GF-D8 (cell line): ENCODE measurements at regions not wholly inside any gene's neighbourhood (a gene's known extent, or its start where the extent isn't known, plus 50 kb on each side); places are given as distances from the start of the nearest gene placed in this dataset.

Experiments
- DNase-seq: peaks from one replicate; lab custom pipeline; 2025; lab: John Stamatoyannopoulos, UW

GRCh38 chr4:180134091-180134866 lies 2108.9 kb upstream of the TENM3 start:
- DNase-seq: no peak

GRCh38 chr4:180141734-180142133 lies 2101.5 kb upstream of the TENM3 start:
- DNase-seq: no peak

DNA sequence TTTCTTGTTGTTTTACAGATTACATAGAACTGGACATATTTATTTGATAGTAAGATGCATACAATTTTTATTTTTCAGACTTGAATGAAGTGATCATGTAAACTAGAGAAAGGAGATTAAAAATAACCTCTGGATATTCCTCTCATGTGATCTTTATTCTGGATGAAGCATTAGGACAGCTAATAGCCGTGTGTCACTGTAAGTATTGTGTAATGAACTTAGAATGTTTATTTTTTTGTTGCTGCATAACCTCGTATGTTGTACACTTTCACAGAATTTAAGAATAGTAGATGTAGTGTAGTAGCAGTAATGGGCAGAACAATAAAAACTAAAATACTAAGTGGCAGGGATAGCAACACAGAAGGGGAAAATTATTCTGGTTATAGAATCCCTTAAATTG lies 2094.5 kb upstream of the TENM3 start:
- DNase-seq: no peak

DNA sequence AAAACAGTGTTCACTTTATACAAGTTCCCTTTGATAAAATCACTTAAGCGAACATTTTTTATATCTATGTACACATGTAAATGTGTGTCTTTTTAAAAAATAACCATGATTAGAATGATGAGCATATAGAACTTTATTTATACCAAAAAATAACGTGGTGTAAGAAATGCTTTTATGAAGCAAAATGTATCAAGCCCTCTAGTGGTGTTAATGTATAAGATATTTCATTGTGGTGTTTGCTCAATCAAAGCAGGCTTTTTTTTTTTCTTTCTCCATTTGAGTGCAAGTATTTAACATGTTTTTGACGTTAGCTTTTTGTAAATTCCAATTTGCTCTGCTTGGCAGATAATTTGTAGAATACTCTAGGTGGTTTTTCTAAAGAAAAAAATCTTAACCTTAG lies 2092.4 kb upstream of the TENM3 start:
- DNase-seq: no peak

GRCh38 chr4:180152831-180153230 lies 2090.4 kb upstream of the TENM3 start:
- DNase-seq: no peak

DNA sequence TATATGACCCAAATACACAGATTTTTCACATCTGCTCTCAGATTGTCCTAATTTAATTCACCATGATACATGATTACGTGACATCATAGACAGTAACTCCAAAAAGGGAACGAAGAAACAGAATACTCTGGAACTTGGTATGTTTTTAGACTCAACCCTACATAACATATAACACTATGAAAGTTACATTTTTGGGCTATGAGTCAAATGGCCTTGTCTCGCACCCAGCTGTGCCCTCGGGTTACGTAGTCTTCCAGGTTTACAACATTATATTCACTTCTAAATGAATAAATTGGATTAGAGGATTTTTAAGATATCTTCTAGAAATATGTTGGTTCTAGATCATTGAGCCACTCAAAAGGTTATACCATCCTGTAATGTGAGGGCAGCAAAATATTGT lies 2089.6 kb upstream of the TENM3 start:
- no peak for DNase-seq

DNA sequence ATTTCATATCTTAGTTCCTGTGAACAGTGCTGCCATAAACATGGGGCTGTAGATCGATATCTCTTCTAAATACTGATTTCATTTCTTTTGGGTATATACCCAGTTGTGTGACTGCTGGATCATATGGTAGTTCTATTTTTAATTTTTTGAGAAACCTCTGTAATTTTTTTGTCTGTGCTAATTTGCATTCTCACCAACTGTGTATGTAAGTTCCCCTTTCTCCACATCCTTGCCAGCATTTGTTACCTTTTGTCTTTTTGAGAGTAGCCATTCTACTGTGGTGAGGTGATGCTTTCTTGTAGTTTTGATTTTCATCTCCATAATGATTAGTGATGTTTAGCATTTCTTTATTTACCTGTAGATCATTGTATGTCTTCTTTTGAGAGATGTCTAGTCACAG lies 2086.5 kb upstream of the TENM3 start:
- DNase-seq: no peak

DNA sequence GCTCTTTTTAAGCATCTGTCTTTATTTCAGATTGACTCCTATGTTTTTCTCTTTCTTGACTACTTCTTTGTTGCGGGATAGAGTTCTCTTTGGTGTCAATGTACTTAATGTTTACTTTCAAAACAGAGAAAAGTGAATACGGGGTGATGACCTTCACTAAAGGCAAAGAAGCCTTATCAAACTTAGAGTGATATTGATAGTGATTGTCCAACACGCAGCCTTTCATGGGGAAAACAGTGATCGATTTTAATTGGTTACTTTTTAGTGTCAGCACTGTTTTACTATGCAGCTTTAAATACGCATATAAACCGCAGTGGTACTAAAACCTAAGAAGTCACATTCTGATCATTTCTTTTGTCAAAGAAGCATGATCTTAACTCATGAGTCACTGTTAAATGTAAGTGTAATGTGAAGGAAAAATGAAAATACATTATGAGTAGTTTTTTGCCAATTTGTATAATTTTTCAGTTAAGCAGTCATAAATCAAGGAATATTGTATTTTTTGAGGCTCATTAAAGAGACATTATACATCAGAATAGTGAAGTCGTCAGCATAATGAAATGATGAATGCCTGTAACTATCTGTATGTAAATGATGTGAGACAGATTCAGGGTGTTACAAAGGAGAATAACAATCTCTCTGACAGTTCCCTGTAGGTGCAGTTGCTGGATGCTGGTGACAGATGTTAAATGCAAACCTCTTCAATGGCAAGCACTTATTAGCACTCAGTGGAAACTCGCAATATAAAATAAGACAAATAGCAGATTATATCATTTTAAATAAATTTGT lies 2082.8 kb upstream of the TENM3 start:
- DNase-seq: no peak

DNA sequence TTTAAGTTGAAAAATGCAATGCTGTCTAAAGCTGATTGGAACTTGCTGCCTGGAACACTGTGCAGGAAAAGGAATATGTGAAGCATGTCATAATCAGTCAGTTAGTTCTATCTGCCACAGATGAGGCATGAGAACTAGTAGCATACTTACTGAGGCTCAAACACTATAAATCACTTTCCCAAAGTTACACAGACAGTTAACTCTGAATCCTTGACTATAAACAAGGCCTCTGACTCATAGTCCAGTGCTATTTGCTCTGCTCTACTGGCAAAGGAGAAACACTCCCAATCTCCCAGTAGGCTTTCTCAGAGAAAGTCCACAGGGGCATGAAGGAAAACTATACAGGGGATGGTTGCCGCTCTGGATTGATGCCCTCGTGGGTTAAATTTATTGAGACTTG lies 2078.4 kb upstream of the TENM3 start:
- DNase-seq: no peak

DNA sequence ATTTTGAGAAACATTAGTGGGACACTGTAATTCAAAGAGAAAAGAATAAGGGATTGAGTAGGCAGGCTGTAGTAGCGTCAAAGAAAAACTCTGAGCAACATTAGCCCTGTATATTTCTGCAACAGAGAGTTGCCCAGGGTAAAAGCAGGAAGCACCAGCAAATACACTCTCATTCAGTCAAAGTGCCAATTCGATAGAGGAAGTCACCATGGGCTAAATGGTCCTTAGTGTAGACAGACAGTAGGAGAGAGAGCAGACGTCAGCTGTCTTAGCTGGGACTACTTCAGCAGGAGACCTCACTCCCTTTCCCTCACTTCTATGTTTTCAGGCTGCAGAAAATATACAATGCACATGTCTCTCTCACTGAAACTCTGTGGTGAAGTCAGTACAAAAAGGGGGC lies 2073.8 kb upstream of the TENM3 start:
- no peak for DNase-seq

DNA sequence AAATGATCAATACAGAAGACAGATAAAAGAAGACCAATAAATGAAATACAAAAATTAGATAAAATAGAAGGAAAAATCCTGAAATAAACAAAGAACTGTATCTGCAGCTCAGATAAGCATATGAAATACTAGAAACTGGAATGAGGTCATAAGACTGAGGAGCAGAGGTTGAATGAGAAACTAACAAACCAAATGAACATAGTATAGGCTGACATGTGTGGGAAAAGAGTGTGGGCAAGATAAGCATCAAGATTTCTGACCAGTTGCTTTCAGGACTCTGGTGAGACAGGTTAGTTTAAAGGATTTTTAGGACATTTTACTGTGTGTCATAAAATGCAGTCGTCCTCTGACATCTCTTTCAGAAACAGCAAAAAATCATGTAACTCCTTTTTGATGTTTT lies 2073.2 kb upstream of the TENM3 start:
- DNase-seq: no peak

DNA sequence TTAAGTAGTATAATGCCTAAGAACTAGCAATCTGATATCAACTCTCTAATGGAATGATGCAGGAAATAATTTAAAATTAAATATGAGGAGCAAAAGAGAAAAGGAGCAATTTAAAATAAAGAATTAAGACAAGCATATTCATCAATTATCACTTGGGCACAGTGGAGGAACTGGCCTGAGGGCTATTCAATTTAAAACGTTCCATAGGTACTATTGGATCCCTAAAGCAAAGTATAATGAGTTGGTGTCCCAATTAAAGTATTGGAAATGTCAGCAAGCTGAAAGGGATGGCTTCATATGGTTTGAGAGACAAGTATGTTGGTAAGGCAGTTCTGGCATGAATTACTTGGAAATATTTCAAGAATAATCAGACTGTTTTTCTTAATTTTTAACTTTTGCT lies 2064.1 kb upstream of the TENM3 start:
- no peak for DNase-seq

GRCh38 chr4:180189666-180190065 lies 2053.5 kb upstream of the TENM3 start:
- DNase-seq: no peak

- no peak for DNase-seq
These were observed 2052.8 kb upstream of the TENM3 start for GRCh38 chr4:180190382-180190781.

DNA sequence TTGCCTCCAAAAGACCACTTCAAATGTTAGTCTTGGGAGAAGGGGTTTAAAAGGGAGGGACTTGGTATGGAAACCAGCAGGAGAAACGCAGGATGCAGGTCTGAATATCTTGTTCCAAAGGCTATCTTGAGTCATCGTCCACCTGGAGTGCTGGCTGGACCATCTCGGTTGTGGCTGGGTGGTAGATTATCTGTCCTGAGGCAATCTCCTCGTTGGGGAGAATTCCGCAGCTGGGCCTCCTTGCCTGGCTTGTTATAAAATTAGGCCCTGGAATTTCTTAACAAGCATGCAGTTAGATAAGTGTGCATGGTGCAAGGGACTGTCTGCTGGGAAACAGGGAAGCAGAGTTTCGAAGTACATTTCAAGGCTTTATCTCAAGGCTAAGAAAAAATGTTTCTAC lies 2045.7 kb upstream of the TENM3 start:
- DNase-seq: no peak

GRCh38 chr4:180203349-180203748 lies 2039.9 kb upstream of the TENM3 start:
- no peak for DNase-seq

- no peak for DNase-seq
These were observed 2037.9 kb upstream of the TENM3 start for GRCh38 chr4:180205276-180205675.

- no peak for DNase-seq
These were observed 2035.3 kb upstream of the TENM3 start for GRCh38 chr4:180207921-180208320.

- no peak for DNase-seq
These were observed 2026.1 kb upstream of the TENM3 start for GRCh38 chr4:180217070-180217469.

DNA sequence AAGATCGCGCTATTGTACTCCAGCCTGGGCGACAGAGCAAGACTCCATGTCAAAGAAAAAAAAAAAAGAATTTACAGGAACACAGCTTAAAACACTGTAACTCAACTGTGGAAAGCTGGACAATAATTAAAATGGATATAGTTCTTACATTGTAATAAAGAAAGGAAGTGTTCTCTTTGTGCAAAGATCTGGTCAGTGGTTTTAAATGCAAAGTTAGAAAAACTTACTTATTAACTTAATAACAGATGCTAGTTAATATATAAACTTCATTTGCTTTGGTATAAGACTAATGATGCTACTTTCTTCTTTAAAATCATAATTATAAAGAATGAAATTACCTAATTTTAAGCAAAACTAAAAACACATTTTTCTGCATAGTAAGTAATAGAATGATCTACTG lies 2024.1 kb upstream of the TENM3 start:
- no peak for DNase-seq

GRCh38 chr4:180225977-180226376 lies 2017.2 kb upstream of the TENM3 start:
- no peak for DNase-seq

DNA sequence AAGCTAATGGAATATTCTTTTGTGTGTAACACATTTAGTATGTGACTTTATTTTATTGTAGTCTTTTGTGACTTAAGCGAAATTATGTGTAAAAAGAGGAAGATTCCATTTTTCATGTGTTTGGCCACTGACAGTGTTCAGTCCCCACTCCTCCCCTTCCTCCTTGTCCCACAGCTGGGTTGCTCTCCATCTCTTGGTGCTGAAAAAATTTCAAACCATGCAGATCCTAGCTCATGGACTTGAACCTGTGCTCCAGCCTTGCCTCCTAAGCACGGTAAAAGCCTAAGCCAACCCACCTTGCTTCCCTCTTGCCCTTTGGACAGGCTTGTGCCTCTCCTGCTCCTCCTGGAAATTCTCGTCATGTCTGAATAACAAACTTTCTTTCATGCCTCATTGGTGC lies 2008.5 kb upstream of the TENM3 start:
- DNase-seq: no peak

- no peak for DNase-seq
These were observed 2002.5 kb upstream of the TENM3 start for GRCh38 chr4:180240670-180241069.

- DNase-seq: no peak
These were observed 1989.8 kb upstream of the TENM3 start for GRCh38 chr4:180253419-180253818.
